NCI-H524 (cell line): ENCODE measurements at regions not wholly inside any gene's neighbourhood (a gene's known extent, or its start where the extent isn't known, plus 50 kb on each side); places are given as distances from the start of the nearest gene placed in this dataset.
A peak's percentile ranks its signal among the peaks of the same experiment; 100 is the strongest.
"Not testable (repeated sequence)": the region's sequence is repeated elsewhere in the genome, so short reads cannot be mapped to it uniquely, and the experiment has no call there.

Experiments used
- DNase-seq, 2 experiments: peaks; one replicate each; lab custom pipeline; 2025; lab: John Stamatoyannopoulos, UW

- DNase-seq, result no peak
Measured at GRCh38 chr22:27062910-27063309, 405.5 kb downstream of the MIAT start.

GRCh38 chr22:27063406-27063805, 406.0 kb downstream of the MIAT start:
- DNase-seq, result no peak

GRCh38 chr22:27063841-27064240, 406.5 kb downstream of the MIAT start:
- no peak for DNase-seq

- no peak for DNase-seq
Measured at GRCh38 chr22:27064386-27064785, 407.0 kb downstream of the MIAT start.

- DNase-seq, result no peak
Measured at GRCh38 chr22:27065279-27065678, 407.9 kb downstream of the MIAT start.

GRCh38 chr22:27066856-27067255, 409.5 kb downstream of the MIAT start:
- peak; percentile 52 to 84 for DNase-seq

GRCh38 chr22:27068121-27068520, 410.7 kb downstream of the MIAT start:
- DNase-seq, result no peak

GRCh38 chr22:27070594-27070993, 413.2 kb downstream of the MIAT start:
- no peak for DNase-seq

- peak in 1 of 2 experiments; percentile 74 for DNase-seq
Measured at GRCh38 chr22:27073601-27074425, 416.4 kb downstream of the MIAT start.

- DNase-seq, result no peak
Measured at GRCh38 chr22:27075028-27075678, 417.8 kb downstream of the MIAT start.

GRCh38 chr22:27075891-27076290, 418.5 kb downstream of the MIAT start:
- DNase-seq, result no peak

- DNase-seq, result not testable (repeated sequence)
Measured at GRCh38 chr22:27078064-27078463, 420.7 kb downstream of the MIAT start.

GRCh38 chr22:27080036-27080578, 422.7 kb downstream of the MIAT start:
- DNase-seq, result no peak

GRCh38 chr22:27080863-27081262, 423.5 kb downstream of the MIAT start:
- DNase-seq, result no peak

- DNase-seq, result no peak
Measured at GRCh38 chr22:27083610-27084009, 426.2 kb downstream of the MIAT start.

- DNase-seq, result no peak
Measured at GRCh38 chr22:27084130-27084529, 426.7 kb downstream of the MIAT start.

GRCh38 chr22:27086080-27087044, 429.0 kb downstream of the MIAT start:
- DNase-seq, result peak in 1 of 2 experiments; percentile 21

- DNase-seq, result no peak
Measured at GRCh38 chr22:27087051-27087450, 429.7 kb downstream of the MIAT start.

GRCh38 chr22:27088026-27088425, 430.6 kb downstream of the MIAT start:
- no peak for DNase-seq

GRCh38 chr22:27089264-27089663, 431.9 kb downstream of the MIAT start:
- DNase-seq, result no peak

- no peak for DNase-seq
Measured at GRCh38 chr22:27090611-27091011, 433.2 kb downstream of the MIAT start.

GRCh38 chr22:27093422-27093821, 436.0 kb downstream of the MIAT start:
- no peak for DNase-seq
